ENCODE measurements at regions not wholly inside any gene's neighbourhood (a gene's known extent, or its start where the extent isn't known, plus 50 kb on each side); places are given as distances from the start of the nearest gene placed in this dataset.

DNA sequence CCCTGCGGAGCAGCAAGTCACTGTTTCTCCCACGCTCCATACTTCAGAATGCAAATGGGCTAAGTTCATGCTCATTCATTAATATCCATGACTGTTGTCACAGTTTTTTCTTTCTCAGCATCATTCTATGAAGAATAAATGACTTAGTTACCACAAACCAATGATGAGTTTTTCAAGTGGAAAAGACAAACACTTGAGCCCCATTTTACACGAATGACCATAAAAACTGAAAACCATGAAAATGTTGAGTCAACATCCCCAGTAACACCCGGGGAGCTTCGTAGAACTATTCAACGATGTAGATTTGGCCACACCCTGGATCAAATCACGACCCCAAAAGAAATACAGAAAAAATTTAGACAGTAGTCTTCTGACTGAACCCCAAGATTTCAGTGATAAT, 99.8 kb upstream of the GJB6 start:
- TF ChIP-seq L3MBTL2 (conservative IDR thresholded peaks at IDR 0.05) (no peak), PKNOX1 (IDR thresholded peaks at IDR 0.05) (no peak), FOXM1 (IDR thresholded peaks at IDR 0.05; ENCODE audit: borderline replicate concordance) (no peak), FOXA1 (IDR thresholded peaks at IDR 0.05) (no peak), SP1 (IDR thresholded peaks at IDR 0.05) (no peak), FOXK2 (IDR thresholded peaks at IDR 0.05) (no peak), LEF1 (IDR thresholded peaks at IDR 0.05; ENCODE audit: borderline replicate concordance) (no peak), ARNT (IDR thresholded peaks at IDR 0.05) (no peak), ELF4 (IDR thresholded peaks at IDR 0.05) (no peak), BHLHE40 (IDR thresholded peaks at IDR 0.05; ENCODE audit: borderline replicate concordance) (no peak)
